PC-9 (cell line): ENCODE measurements at regions not wholly inside any gene's neighbourhood (a gene's known extent, or its start where the extent isn't known, plus 50 kb on each side); places are given as distances from the start of the nearest gene placed in this dataset.

ENCODE experiments used
- BruUV-seq: library from RNA; stranded (reverse); fragments of 400-500 nt; replicated peaks from 2 replicates; lab custom pipeline; 2021; lab: Mats Ljungman, UMichigan
- CTCF ChIA-PET: fragments of 300-600 bp; sonication (Branson Sonifier 250); formaldehyde crosslinking; loops from one replicate; lab custom pipeline; 2022; ENCODE audit warnings: antibody characterized with exemption; lab: Charles Lee
- POLR2A ChIA-PET: fragments of 300-600 bp; sonication (Branson Sonifier 250); formaldehyde crosslinking; loops from one replicate; lab custom pipeline; 2022; ENCODE audit warnings: antibody characterized with exemption; ENCODE audit not compliant: unreplicated experiment; lab: Charles Lee
- DNase-seq, 2 experiments: peaks; one replicate each; pipeline versions ENCODE4 v3.0.0 to v3.0.0-alpha.2; 2015 to 2022; ENCODE audit warnings: mixed read lengths in 1 of 2
- H2AFZ ChIP-seq: fragments of 200-600 bp; sonication (generic); 2 replicates; pipeline ENCODE4 v1.8.1; 2017; ENCODE audit warnings: antibody characterized with exemption
- H3F3A ChIP-seq: fragments of 200-600 bp; sonication (generic); 2 replicates; pipeline ENCODE4 v1.8.1; 2017; ENCODE audit warnings: antibody characterized with exemption, mild to moderate bottlenecking, low read depth; ENCODE audit not compliant: insufficient read depth
- H3K27ac ChIP-seq: fragments of 200-600 bp; sonication (generic); 2 replicates; pipeline ENCODE4 v1.6.1; 2016; ENCODE audit warnings: mixed run types
- H3K27me3 ChIP-seq: fragments of 200-600 bp; sonication (generic); 2 replicates; pipeline ENCODE4 v1.6.1; 2016; ENCODE audit warnings: low read depth, mixed run types; ENCODE audit not compliant: insufficient read depth
- H3K36me3 ChIP-seq: fragments of 200-600 bp; sonication (generic); 2 replicates; pipeline ENCODE4 v1.6.1; 2016; ENCODE audit warnings: low read depth, mixed run types
- H3K4me1 ChIP-seq: fragments of 200-600 bp; sonication (generic); replicated peaks from 2 replicates; pipeline ENCODE4 v1.6.1; 2016; ENCODE audit warnings: mixed run types; ENCODE audit not compliant: insufficient read depth
- H3K4me2 ChIP-seq: fragments of 200-600 bp; sonication (generic); 2 replicates; pipeline ENCODE4 v1.6.1; 2017; ENCODE audit warnings: mixed run types
- H3K4me3 ChIP-seq: fragments of 200-600 bp; sonication (generic); 2 replicates; pipeline ENCODE4 v1.6.1; 2016; ENCODE audit warnings: mixed run types
- H3K79me2 ChIP-seq: fragments of 200-600 bp; sonication (generic); 2 replicates; pipeline ENCODE4 v1.6.1; 2017; ENCODE audit warnings: low read depth, mixed run types
- H3K9me2 ChIP-seq: fragments of 200-600 bp; sonication (generic); 2 replicates; pipeline ENCODE4 v1.8.1; 2017; ENCODE audit warnings: mild to moderate bottlenecking; ENCODE audit not compliant: insufficient read depth
- H3K9me3 ChIP-seq: fragments of 200-600 bp; sonication (generic); 2 replicates; pipeline ENCODE4 v1.8.1; 2016; ENCODE audit warnings: low read depth; ENCODE audit not compliant: insufficient read depth
- H4K20me1 ChIP-seq: fragments of 200-600 bp; sonication (generic); 2 replicates; pipeline ENCODE4 v1.8.1; 2017; ENCODE audit not compliant: insufficient read depth
- EZH2 ChIP-seq: fragments of 200-600 bp; sonication (generic); IDR thresholded peaks from 2 replicates; pipeline ENCODE4 v1.8.0; 2017; ENCODE audit warnings: antibody characterized with exemption, low read depth
- intact Hi-C: fragments of 100-400 bp; cut with micrococcal nuclease; formaldehyde crosslinking; loops from one replicate; pipeline ENCODE4 v1.10.0; 2022; ENCODE audit not compliant: unreplicated experiment
- TF ChIP-seq, protein P1 (sequence below): fragments of 200-600 bp; sonication (generic); conservative IDR thresholded peaks from 2 replicates; pipeline ENCODE4 v1.6.1; 2017; ENCODE audit warnings: mixed run types, antibody characterized with exemption, mild to moderate bottlenecking, moderate library complexity

DNA sequence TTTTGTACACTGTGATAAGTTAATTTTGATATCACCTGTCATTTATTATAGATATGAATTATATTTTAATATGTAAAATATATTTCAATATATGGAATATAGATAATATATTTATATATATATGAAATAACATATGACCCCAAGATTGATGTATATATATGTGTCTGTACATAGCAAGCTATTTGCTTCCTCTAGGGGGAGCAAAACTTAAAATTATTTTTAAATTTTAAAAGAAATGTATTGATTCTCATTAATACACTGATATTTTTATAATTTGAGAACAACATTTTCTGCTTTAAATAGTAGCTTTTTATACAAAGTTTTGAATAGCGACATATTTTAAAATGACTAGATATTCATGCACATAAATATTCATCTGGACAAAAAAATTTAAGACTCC, 272.0 kb downstream of the DMRTA1 start:
- Histone ChIP-seq H3K27me3 (no peaks in the 10 kb centered on the region), H3K9me3 (no peaks in the 10 kb centered on the region), H3K4me2 (no peak overlapping the region), H3K9me2 (no peaks in the 10 kb centered on the region), H4K20me1 (no peaks in the 10 kb centered on the region), H3K4me3 (no peak overlapping the region), H3K36me3 (no peaks in the 10 kb centered on the region), H3K4me1 (no peaks in the 10 kb centered on the region), H3K79me2 (no peaks in the 10 kb centered on the region), H3K27ac (no peak overlapping the region), H3F3A (no peaks in the 10 kb centered on the region), H2AFZ (no peak overlapping the region)
- intact Hi-C loops: no loop called here
- ChIA-PET POLR2A (no interaction called here), CTCF (no interaction called here)
- BruUV-seq: no TSS peak
- TF ChIP-seq, protein P1, sequence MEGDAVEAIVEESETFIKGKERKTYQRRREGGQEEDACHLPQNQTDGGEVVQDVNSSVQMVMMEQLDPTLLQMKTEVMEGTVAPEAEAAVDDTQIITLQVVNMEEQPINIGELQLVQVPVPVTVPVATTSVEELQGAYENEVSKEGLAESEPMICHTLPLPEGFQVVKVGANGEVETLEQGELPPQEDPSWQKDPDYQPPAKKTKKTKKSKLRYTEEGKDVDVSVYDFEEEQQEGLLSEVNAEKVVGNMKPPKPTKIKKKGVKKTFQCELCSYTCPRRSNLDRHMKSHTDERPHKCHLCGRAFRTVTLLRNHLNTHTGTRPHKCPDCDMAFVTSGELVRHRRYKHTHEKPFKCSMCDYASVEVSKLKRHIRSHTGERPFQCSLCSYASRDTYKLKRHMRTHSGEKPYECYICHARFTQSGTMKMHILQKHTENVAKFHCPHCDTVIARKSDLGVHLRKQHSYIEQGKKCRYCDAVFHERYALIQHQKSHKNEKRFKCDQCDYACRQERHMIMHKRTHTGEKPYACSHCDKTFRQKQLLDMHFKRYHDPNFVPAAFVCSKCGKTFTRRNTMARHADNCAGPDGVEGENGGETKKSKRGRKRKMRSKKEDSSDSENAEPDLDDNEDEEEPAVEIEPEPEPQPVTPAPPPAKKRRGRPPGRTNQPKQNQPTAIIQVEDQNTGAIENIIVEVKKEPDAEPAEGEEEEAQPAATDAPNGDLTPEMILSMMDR: peak; percentile 27; the same call in 1 of the 2 replicates
- no peak for TF ChIP-seq EZH2
- no peak for DNase-seq

DNA sequence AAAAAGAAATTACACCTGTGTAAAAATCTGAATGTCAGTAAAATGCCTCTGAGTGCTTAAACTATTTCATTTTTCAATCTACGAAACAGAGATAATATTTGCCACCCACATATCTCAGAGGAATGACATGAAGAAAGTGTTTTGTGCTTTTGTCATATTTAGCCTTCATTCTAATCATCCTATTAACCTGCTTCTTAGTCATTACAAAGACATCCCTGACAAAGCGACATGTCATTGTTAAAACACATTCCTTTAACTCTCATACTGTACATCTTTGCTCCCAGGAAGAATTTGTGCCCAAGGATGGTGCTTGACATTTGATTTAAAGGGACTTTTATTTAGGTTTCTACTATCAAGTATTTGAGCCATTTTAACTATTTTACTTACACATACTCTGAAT, 275.9 kb downstream of the DMRTA1 start:
- Histone ChIP-seq H3K79me2 (no peaks in the 10 kb centered on the region), H3F3A (no peaks in the 10 kb centered on the region), H3K9me2 (no peaks in the 10 kb centered on the region), H3K27me3 (no peaks in the 10 kb centered on the region), H2AFZ (no peak overlapping the region), H3K9me3 (no peaks in the 10 kb centered on the region), H3K36me3 (no peaks in the 10 kb centered on the region), H4K20me1 (no peaks in the 10 kb centered on the region), H3K4me1 (no peaks in the 10 kb centered on the region), H3K4me3 (no peak overlapping the region), H3K27ac (no peak overlapping the region), H3K4me2 (no peak overlapping the region)
- intact Hi-C loops: no loop called here
- BruUV-seq: no TSS peak
- DNase-seq: no peak
- TF ChIP-seq EZH2: no peak
- TF ChIP-seq, protein P1: no peak
- CTCF ChIA-PET: no interaction called here
- POLR2A ChIA-PET: no interaction called here

GRCh38 chr9:22731786-22732185, 285.2 kb downstream of the DMRTA1 start:
- H3K4me2 ChIP-seq: no peak overlapping the region

More at GRCh38 chr9:22731786-22732185, 285.2 kb downstream of the DMRTA1 start:
- TF ChIP-seq, protein P1: no peak
- no peak for TF ChIP-seq EZH2
- no peak overlapping the region for H3K27ac ChIP-seq
- no peaks in the 10 kb centered on the region for H3K79me2 ChIP-seq
- no peak overlapping the region for H2AFZ ChIP-seq
- ChIA-PET POLR2A (no interaction called here), CTCF (no interaction called here)
- no peaks in the 10 kb centered on the region for H3K36me3 ChIP-seq
- H4K20me1 ChIP-seq: no peaks in the 10 kb centered on the region
- H3K4me3 ChIP-seq: no peak overlapping the region
- no TSS peak for BruUV-seq
- no peaks in the 10 kb centered on the region for H3K27me3 ChIP-seq
- H3K4me1 ChIP-seq: no peaks in the 10 kb centered on the region
- H3F3A ChIP-seq: no peaks in the 10 kb centered on the region
- DNase-seq: no peak
- H3K9me2 ChIP-seq: no peaks in the 10 kb centered on the region
- H3K9me3 ChIP-seq: no peaks in the 10 kb centered on the region
- intact Hi-C loops: no loop called here
